ENCODE measurements at regions not wholly inside any gene's neighbourhood (a gene's known extent, or its start where the extent isn't known, plus 50 kb on each side); places are given as distances from the start of the nearest gene placed in this dataset.

DNA sequence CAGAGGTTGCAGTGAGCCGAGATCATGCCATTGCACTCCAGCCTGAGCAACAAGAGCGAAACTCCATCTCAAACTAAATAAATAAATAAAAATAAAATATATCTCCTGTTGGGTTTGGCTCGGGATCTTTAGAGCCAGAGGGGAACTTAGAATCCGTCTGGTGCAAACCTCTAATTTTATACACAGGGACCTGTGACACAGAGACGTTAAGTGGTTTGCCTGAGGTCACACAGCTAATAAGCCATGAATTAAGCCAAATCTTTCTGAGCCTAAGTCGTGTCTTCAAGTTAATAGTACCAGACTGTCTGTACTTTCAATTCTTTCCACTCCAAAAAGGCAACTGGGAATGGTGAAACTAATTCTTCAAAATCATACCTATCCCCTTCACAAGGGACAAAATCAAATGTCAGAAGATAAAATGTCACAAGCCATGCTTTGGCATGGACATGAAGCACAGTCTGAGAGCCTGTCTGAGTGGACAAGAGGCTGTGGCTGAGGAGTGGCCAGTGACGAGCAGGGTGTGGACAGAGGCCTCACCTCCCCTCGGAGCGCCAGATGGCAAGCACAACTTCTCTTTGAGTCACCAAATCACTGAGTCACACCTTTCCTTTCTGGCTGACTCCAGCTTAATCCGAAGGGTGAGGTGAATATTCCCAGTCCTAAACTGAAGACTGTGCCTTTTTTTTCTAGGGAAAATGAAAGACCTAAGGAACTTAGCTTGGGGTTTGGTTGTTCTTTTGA is 177.4 kb downstream of the TFAP2A start:
- Histone ChIP-seq H3K36me3 (no peaks in the 10 kb centered on the region), H3K4me3 (no peak overlapping the region), H3K4me1 (ENCODE audit: low read depth) (no peaks in the 10 kb centered on the region), H3K27me3 (no peaks in the 10 kb centered on the region), H3K27ac (no peak overlapping the region), H3K9me3 (ENCODE audit: low read depth) (no peaks in the 10 kb centered on the region)
- no peak for DNase-seq (ENCODE audit: low read depth in 1 of 2, low spot score in 1 of 2)
- TF ChIP-seq CTCF (IDR thresholded peaks at IDR 0.05; ENCODE audit: low read depth, low read length) = no peak

- Histone ChIP-seq H3K4me1 (ENCODE audit: low read depth) (no peaks in the 10 kb centered on the region), H3K27ac (no peak overlapping the region), H3K9me3 (ENCODE audit: low read depth) (no peaks in the 10 kb centered on the region), H3K36me3 (no peaks in the 10 kb centered on the region), H3K27me3 (no peaks in the 10 kb centered on the region), H3K4me3 (no peak overlapping the region)
- DNase-seq (ENCODE audit: low read depth in 1 of 2, low spot score in 1 of 2) = no peak
- no peak for TF ChIP-seq CTCF (IDR thresholded peaks at IDR 0.05; ENCODE audit: low read depth, low read length)
Measured at GRCh38 chr6:10235344-10235743, 179.5 kb downstream of the TFAP2A start.

DNA sequence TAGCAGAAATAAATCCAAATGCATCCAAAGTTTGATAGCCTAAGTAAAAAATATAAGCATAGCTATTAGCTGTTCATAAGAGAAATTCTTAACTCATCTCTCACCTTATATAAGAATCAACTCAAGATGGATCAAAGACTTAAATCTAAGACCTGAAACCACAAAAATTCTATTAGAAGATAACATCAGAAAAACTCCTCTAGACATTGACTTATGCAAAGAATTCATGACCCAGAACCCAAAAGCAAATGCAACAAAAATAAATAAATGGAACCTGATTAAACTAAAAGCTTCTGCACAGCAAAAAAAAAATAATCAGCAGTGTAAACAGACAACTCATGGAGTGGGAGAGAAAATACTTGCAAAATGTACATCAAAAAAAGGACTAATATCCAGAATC is 184.3 kb downstream of the TFAP2A start:
- Histone ChIP-seq H3K9me3 (ENCODE audit: low read depth) (no peaks in the 10 kb centered on the region), H3K36me3 (no peaks in the 10 kb centered on the region), H3K27ac (no peak overlapping the region), H3K27me3 (no peaks in the 10 kb centered on the region), H3K4me3 (no peak overlapping the region), H3K4me1 (ENCODE audit: low read depth) (no peaks in the 10 kb centered on the region)
- DNase-seq (ENCODE audit: low read depth in 1 of 2, low spot score in 1 of 2) = no peak
- TF ChIP-seq CTCF (IDR thresholded peaks at IDR 0.05; ENCODE audit: low read depth, low read length) = no peak

DNA sequence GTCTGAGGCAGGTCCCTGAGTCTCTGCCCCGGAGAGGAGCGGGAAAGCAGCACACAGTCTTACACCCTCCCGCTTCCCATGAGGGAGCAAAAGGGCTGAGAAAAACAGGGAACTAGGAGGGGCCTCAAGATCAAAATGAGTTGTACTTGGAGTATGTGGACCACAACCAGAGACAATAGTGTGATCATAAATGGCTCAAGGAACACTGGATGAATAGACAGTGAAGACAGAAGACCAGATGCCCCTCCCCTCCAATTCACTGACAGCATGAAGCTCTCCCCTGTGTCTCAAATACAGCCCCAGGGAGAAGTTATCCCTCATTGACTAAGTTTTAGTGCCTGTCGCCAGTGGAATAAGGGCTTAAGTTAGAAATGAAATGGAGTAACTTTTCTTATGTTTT is 191.0 kb downstream of the TFAP2A start:
- Histone ChIP-seq H3K4me1 (ENCODE audit: low read depth) (no peaks in the 10 kb centered on the region), H3K36me3 (no peaks in the 10 kb centered on the region), H3K9me3 (ENCODE audit: low read depth) (no peaks in the 10 kb centered on the region), H3K27me3 (no peaks in the 10 kb centered on the region), H3K27ac (no peak overlapping the region), H3K4me3 (no peak overlapping the region)
- TF ChIP-seq CTCF (IDR thresholded peaks at IDR 0.05; ENCODE audit: low read depth, low read length) = no peak
- no peak for DNase-seq (ENCODE audit: low read depth in 1 of 2, low spot score in 1 of 2)

DNA sequence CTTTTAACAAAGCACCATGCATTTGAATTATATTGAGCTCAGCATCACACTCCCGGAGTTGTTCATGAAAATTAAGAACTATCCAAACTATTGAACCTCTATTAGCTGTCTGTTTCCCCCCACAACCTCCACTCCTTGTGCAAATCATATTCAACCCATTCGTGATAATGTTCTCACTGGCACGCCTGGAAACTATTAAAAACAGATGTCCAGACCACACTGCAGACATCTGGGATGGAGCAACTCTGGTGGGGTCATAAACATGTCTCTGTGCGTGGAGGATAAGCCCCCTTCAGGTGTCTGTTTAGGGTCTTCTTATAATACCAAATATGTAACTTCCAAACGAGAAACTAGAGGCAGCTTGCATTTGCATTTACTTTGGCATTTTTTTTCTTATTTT is 193.7 kb downstream of the TFAP2A start:
- H3K27ac ChIP-seq = no peak overlapping the region
- no peaks in the 10 kb centered on the region for H3K4me1 ChIP-seq (ENCODE audit: low read depth)
- no peaks in the 10 kb centered on the region for H3K9me3 ChIP-seq (ENCODE audit: low read depth)
- no peak for TF ChIP-seq CTCF (IDR thresholded peaks at IDR 0.05; ENCODE audit: low read depth, low read length)
- no peak overlapping the region for H3K4me3 ChIP-seq
- DNase-seq (ENCODE audit: low read depth in 1 of 2, low spot score in 1 of 2) = no peak
- no peaks in the 10 kb centered on the region for H3K27me3 ChIP-seq
- no peaks in the 10 kb centered on the region for H3K36me3 ChIP-seq
